Hepatic stellate cell (primary cell): ENCODE measurements at regions not wholly inside any gene's neighbourhood (a gene's known extent, or its start where the extent isn't known, plus 50 kb on each side); places are given as distances from the start of the nearest gene placed in this dataset.

ENCODE experiments used
- DNase-seq: peaks from one replicate; pipeline ENCODE4 v3.0.0; 2011; ENCODE audit warnings: low spot score

- DNase-seq, result no peak
Observed at GRCh38 chr4:63620271-63620670, 789.0 kb downstream of the TECRL start.

GRCh38 chr4:63619771-63620170, 789.5 kb downstream of the TECRL start:
- DNase-seq, result no peak

GRCh38 chr4:63618883-63619718, 790.1 kb downstream of the TECRL start:
- DNase-seq, result no peak

- DNase-seq, result no peak
Observed at GRCh38 chr4:63607169-63607872, 801.9 kb downstream of the TECRL start.

- DNase-seq, result no peak
Observed at GRCh38 chr4:63589796-63590195, 819.5 kb downstream of the TECRL start.

GRCh38 chr4:63583561-63583960, 825.7 kb downstream of the TECRL start:
- DNase-seq, result no peak

GRCh38 chr4:63583007-63583406, 826.2 kb downstream of the TECRL start:
- DNase-seq, result no peak

GRCh38 chr4:63580796-63581475, 828.3 kb downstream of the TECRL start:
- no peak for DNase-seq

- DNase-seq, result no peak
Observed at GRCh38 chr4:63578383-63578782, 830.9 kb downstream of the TECRL start.

- DNase-seq, result no peak
Observed at GRCh38 chr4:63566658-63567057, 842.6 kb downstream of the TECRL start.

GRCh38 chr4:63563288-63564014, 845.8 kb downstream of the TECRL start:
- no peak for DNase-seq

- DNase-seq, result no peak
Observed at GRCh38 chr4:63558709-63559108, 850.5 kb downstream of the TECRL start.

- no peak for DNase-seq
Observed at GRCh38 chr4:63556332-63556731, 852.9 kb downstream of the TECRL start.

- no peak for DNase-seq
Observed at GRCh38 chr4:63553123-63553522, 856.1 kb downstream of the TECRL start.

- DNase-seq, result no peak
Observed at GRCh38 chr4:63541828-63542227, 867.4 kb downstream of the TECRL start.

- DNase-seq, result no peak
Observed at GRCh38 chr4:63529581-63530337, 879.5 kb downstream of the TECRL start.

GRCh38 chr4:63528256-63528991, 880.8 kb downstream of the TECRL start:
- DNase-seq, result no peak

- DNase-seq, result no peak
Observed at GRCh38 chr4:63526251-63526650, 883.0 kb downstream of the TECRL start.

- no peak for DNase-seq
Observed at GRCh38 chr4:63524764-63525163, 884.5 kb downstream of the TECRL start.

- no peak for DNase-seq
Observed at GRCh38 chr4:63505714-63506460, 903.4 kb downstream of the TECRL start.
